Stimulated activated CD4-positive, alpha-beta T cell treated with anti-CD3 and anti-CD28 coated beads, Interleukin-2, amount 100 ng/mL, for 24 hours (primary cell): ENCODE measurements at regions not wholly inside any gene's neighbourhood (a gene's known extent, or its start where the extent isn't known, plus 50 kb on each side); places are given as distances from the start of the nearest gene placed in this dataset.
A peak's percentile ranks its signal among the peaks of the same experiment; 100 is the strongest.

ENCODE experiments used
- DNase-seq, 2 donors: peaks; one replicate each; pipeline ENCODE4 v3.0.0-alpha.2; 2020

GRCh38 chr18:45384962-45385315 lies 230.3 kb upstream of the SLC14A2 start:
- no peak for DNase-seq

- DNase-seq: peak in 1 of 2 donors; percentile 21
Observed at GRCh38 chr18:45386041-45386655, 229.1 kb upstream of the SLC14A2 start.

- DNase-seq: no peak
Observed at GRCh38 chr18:45387229-45387628, 228.0 kb upstream of the SLC14A2 start.

- no peak for DNase-seq
Observed at GRCh38 chr18:45398448-45398847, 216.8 kb upstream of the SLC14A2 start.

GRCh38 chr18:45399146-45399545 lies 216.1 kb upstream of the SLC14A2 start:
- no peak for DNase-seq

GRCh38 chr18:45399643-45400042 lies 215.6 kb upstream of the SLC14A2 start:
- no peak for DNase-seq

GRCh38 chr18:45402485-45403056 lies 212.7 kb upstream of the SLC14A2 start:
- DNase-seq: no peak

- no peak for DNase-seq
Observed at GRCh38 chr18:45403341-45404049, 211.8 kb upstream of the SLC14A2 start.

- no peak for DNase-seq
Observed at GRCh38 chr18:45408218-45408617, 207.1 kb upstream of the SLC14A2 start.

- DNase-seq: no peak
Observed at GRCh38 chr18:45409971-45410370, 205.3 kb upstream of the SLC14A2 start.

GRCh38 chr18:45412577-45412976 lies 202.7 kb upstream of the SLC14A2 start:
- DNase-seq: no peak

GRCh38 chr18:45413180-45413836 lies 202.0 kb upstream of the SLC14A2 start:
- DNase-seq: no peak

- no peak for DNase-seq
Observed at GRCh38 chr18:45415614-45416013, 199.7 kb upstream of the SLC14A2 start.

- no peak for DNase-seq
Observed at GRCh38 chr18:45416168-45416567, 199.1 kb upstream of the SLC14A2 start.

GRCh38 chr18:45417392-45417791 lies 197.9 kb upstream of the SLC14A2 start:
- no peak for DNase-seq

GRCh38 chr18:45423659-45424058 lies 191.6 kb upstream of the SLC14A2 start:
- no peak for DNase-seq

GRCh38 chr18:45430041-45430440 lies 185.2 kb upstream of the SLC14A2 start:
- no peak for DNase-seq

- DNase-seq: no peak
Observed at GRCh38 chr18:45435810-45436209, 179.5 kb upstream of the SLC14A2 start.

GRCh38 chr18:45437366-45437765 lies 177.9 kb upstream of the SLC14A2 start:
- DNase-seq: no peak

GRCh38 chr18:45439851-45440645 lies 175.2 kb upstream of the SLC14A2 start:
- no peak for DNase-seq

GRCh38 chr18:45441110-45441847 lies 174.0 kb upstream of the SLC14A2 start:
- no peak for DNase-seq

- DNase-seq: no peak
Observed at GRCh38 chr18:45444040-45444439, 171.2 kb upstream of the SLC14A2 start.
